CD4-positive, CD25-positive, alpha-beta regulatory T cell (primary cell): ENCODE measurements at regions not wholly inside any gene's neighbourhood (a gene's known extent, or its start where the extent isn't known, plus 50 kb on each side); places are given as distances from the start of the nearest gene placed in this dataset.
"Not testable (repeated sequence)": the region's sequence is repeated elsewhere in the genome, so short reads cannot be mapped to it uniquely, and the experiment has no call there.

Experiments used
- ATAC-seq, 2 donors: fragments of 150-1000 bp; cut with Tn5 transposase; one replicate each; pipeline ENCODE4 v1.10.0; 2021; ENCODE audit warnings: low read depth in 2 of 2, moderate number of reproducible peaks in 2 of 2, moderate library complexity in 1 of 2
- DNase-seq, 3 donors: peaks; one replicate each; pipeline versions ENCODE4 v3.0.0 to v3.0.0-alpha.2; 2012 to 2022; ENCODE audit warnings: mixed read lengths in 1 of 3
- H3K27ac ChIP-seq: one replicate; pipeline ENCODE4 v1.7.0; 2013; ENCODE audit warnings: mild to moderate bottlenecking, low read length; ENCODE audit not compliant: insufficient read depth, poor library complexity, severe bottlenecking
- H3K27me3 ChIP-seq: one replicate; pipeline ENCODE4 v1.7.0; 2013; ENCODE audit warnings: low read length; ENCODE audit not compliant: control insufficient read depth, insufficient read depth
- H3K36me3 ChIP-seq: one replicate; pipeline ENCODE4 v1.7.0; 2013; ENCODE audit warnings: mild to moderate bottlenecking, low read length, moderate library complexity; ENCODE audit not compliant: control insufficient read depth, insufficient read depth
- H3K4me1 ChIP-seq: 2 replicates; pipeline ENCODE4 v1.7.0; 2013; ENCODE audit warnings: mild to moderate bottlenecking, low read length; ENCODE audit not compliant: insufficient read depth, control insufficient read depth, poor library complexity, severe bottlenecking
- H3K4me3 ChIP-seq: one replicate; pipeline ENCODE4 v1.7.0; 2013; ENCODE audit warnings: low read depth, mild to moderate bottlenecking, low read length, moderate library complexity
- H3K9me3 ChIP-seq, 2 experiments: 1 replicate in 1 of 2; 2 replicates in 1 of 2; pipeline ENCODE4 v1.7.0; 2013; ENCODE audit warnings: low read length in 2 of 2, mild to moderate bottlenecking in 1 of 2, moderate library complexity in 1 of 2; ENCODE audit not compliant: control insufficient read depth in 2 of 2
- H3K27ac Mint-ChIP-seq, 3 donors: one replicate each; pipeline ENCODE4 v1.8.0; 2020 to 2022; ENCODE audit warnings: mild to moderate bottlenecking in 3 of 3, mixed read lengths in 3 of 3, moderate library complexity in 2 of 3
- H3K27me3 Mint-ChIP-seq: one replicate; pipeline ENCODE4 v1.8.0; 2022; ENCODE audit warnings: mild to moderate bottlenecking, mixed read lengths
- H3K36me3 Mint-ChIP-seq: one replicate; pipeline ENCODE4 v1.8.0; 2020; ENCODE audit warnings: mixed read lengths
- H3K4me1 Mint-ChIP-seq, 4 donors: one replicate each; pipeline ENCODE4 v1.8.0; 2020 to 2022; ENCODE audit warnings: mixed read lengths in 4 of 4, mild to moderate bottlenecking in 1 of 4
- H3K4me3 Mint-ChIP-seq, 4 donors: one replicate each; pipeline ENCODE4 v1.8.0; 2020 to 2022; ENCODE audit warnings: mild to moderate bottlenecking in 4 of 4, mixed read lengths in 4 of 4, moderate library complexity in 3 of 4
- H3K9me3 Mint-ChIP-seq, 7 donors: one replicate each; pipeline ENCODE4 v1.8.0; 2020 to 2022; ENCODE audit warnings: mixed read lengths in 7 of 7, mild to moderate bottlenecking in 3 of 7, moderate library complexity in 2 of 7

DNA sequence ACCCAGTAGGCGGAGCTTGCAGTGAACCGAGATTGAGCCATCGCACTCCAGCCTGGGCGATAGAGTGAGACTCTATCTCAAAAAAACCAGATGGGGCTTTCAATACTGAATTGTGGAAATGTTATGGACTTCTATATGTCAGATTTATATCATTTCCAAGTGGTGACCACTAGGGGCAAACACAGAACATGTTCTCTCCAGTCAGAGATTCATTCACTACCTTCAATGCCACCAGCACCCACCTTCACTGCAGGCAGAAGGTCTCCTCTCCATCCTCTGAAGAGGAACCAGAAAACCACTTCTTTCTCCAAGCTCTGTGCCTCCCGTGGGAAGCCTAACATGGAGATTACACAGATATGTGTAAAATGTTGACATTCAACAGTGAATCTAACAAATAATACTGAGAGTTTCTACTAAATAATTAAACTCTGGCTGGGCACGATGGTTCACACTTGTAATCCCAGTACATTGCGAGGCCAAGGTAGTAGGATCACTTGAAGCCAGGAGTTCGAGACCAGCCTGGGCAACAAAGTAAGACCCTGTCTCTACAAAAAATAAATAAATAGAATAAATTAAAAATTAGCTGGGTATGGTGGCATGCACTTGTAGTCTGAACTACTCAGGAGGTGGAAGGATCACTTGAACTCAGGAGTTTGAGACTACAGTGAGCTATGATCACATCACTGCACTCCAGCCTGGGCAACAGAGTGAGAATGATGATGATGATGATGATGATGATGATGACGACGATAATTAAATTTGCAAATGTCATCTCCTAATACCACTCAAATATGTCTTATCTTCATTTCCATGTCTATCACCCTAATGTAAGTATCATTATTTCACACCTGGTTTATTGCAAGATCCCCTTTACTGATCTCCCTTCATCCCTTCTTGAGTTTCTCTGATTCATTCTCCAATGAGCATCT is 151.1 kb downstream of the ZNF281 start:
- peaks cover 0 to 2% (median 0%) of the 10 kb centered on the region in 4 donors for H3K4me1 Mint-ChIP-seq
- H3K9me3 Mint-ChIP-seq: peaks cover 0 to 2% (median 0%) of the 10 kb centered on the region in 7 donors
- Histone ChIP-seq H3K9me3 (no peaks in the 10 kb centered on the region), H3K4me3 (no peak overlapping the region), H3K36me3 (no peaks in the 10 kb centered on the region), H3K4me1 (no peaks in the 10 kb centered on the region), H3K27ac (no peak overlapping the region), H3K27me3 (no peaks in the 10 kb centered on the region)
- no peaks in the 10 kb centered on the region for H3K36me3 Mint-ChIP-seq
- no peak overlapping the region for H3K27ac Mint-ChIP-seq
- peaks cover 4% of the 10 kb centered on the region for H3K27me3 Mint-ChIP-seq
- no peak overlapping the region for H3K4me3 Mint-ChIP-seq
- peak in 2 of 3 donors; percentile 14 to 54 for DNase-seq
- no peak for ATAC-seq

DNA sequence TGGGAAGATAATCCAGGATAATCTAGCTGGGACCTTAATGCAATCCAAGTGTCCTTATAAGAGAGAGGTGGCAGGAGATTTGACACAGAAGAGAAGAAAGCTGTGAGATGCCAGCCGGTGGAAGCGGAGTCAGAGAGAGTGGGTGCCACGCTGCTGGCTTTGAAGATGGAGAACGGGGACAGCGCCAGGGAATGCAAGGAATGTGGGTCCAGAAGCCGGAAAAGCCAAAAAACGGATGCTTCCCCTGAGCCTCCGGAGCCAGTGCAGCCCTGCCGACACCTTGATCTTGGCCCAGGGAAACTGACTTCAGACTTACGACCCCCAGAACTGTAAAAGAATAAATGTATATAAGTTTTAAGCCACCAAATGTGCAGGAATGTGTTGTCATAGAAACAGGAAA is 152.6 kb downstream of the ZNF281 start:
- Histone ChIP-seq H3K36me3 (no peaks in the 10 kb centered on the region), H3K27me3 (no peaks in the 10 kb centered on the region), H3K4me1 (no peaks in the 10 kb centered on the region), H3K4me3 (no peak overlapping the region), H3K9me3 (no peaks in the 10 kb centered on the region), H3K27ac (no peak overlapping the region)
- no peaks in the 10 kb centered on the region for H3K36me3 Mint-ChIP-seq
- H3K9me3 Mint-ChIP-seq: no peaks in the 10 kb centered on the region
- H3K4me3 Mint-ChIP-seq: no peak overlapping the region
- DNase-seq (no peak), ATAC-seq (no peak)
- peaks cover 0 to 2% (median 0%) of the 10 kb centered on the region in 4 donors for H3K4me1 Mint-ChIP-seq
- peaks cover 4% of the 10 kb centered on the region for H3K27me3 Mint-ChIP-seq
- no peak overlapping the region for H3K27ac Mint-ChIP-seq

DNA sequence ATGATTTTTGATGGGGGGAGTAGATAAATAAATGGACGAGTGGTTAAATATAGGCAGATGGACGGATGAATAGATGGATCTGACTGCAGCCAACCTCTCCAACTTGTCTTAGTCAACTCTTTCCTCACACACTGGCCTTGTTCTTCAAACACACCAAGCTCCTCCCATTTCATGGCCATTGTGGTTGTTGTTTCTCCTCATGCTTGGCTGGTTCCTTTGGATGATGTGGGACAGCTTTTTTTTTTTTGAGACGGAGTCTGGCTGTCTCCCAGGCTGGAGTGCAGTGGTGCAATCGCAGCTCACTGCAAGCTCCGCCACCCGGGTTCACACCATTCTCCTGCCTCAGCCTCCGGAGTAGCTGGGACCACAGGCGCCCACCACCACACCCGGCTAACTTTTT is 155.2 kb downstream of the ZNF281 start:
- not testable (repeated sequence) for H3K4me1 ChIP-seq, DNase-seq, H3K9me3 ChIP-seq, H3K27me3 ChIP-seq, H3K27ac Mint-ChIP-seq, H3K27ac ChIP-seq, ATAC-seq, H3K9me3 Mint-ChIP-seq, H3K36me3 Mint-ChIP-seq, H3K4me3 Mint-ChIP-seq, H3K4me3 ChIP-seq, H3K4me1 Mint-ChIP-seq, H3K36me3 ChIP-seq
- H3K27me3 Mint-ChIP-seq: peaks cover 18% of the 10 kb centered on the region

DNA sequence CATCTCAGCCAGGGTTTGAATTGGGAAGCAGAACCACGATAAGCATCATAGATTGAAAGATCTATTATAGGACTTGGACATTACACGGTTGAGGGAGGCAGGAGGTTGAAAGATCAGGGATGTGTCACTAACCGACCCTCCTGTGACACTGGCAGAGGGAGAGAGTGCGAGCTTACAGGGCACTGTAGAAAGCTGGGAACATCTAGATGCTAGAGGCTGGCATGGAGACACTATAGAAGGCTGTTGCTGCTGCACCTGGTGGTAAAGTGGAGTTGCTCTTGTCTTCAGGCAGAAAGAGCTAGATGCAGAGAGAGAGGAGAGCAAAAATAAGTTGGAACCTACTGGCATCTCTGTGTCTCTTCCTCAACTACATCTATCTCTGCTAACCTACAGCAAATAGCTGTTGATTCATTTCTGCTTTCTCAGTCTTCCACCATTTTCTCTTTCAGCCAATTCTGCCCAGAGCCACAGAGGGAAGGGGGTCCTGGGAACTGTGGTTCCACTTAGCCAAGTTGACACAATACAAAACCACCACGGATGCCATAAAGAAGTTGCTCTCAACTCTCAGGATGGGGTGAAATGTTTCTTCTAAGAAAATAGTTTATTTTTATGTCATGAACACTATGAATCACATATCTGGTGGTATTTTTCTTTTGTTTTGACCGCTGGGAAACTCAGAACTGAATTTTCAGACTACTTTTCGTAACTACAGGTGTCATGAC is 155.9 kb downstream of the ZNF281 start:
- Mint-ChIP-seq H3K27ac (no peak overlapping the region), H3K9me3 (peaks cover 0 to 2% (median 0%) of the 10 kb centered on the region in 7 donors), H3K27me3 (peaks cover 18% of the 10 kb centered on the region), H3K4me1 (peaks cover 0 to 2% (median 0%) of the 10 kb centered on the region in 4 donors), H3K4me3 (no peak overlapping the region), H3K36me3 (no peaks in the 10 kb centered on the region)
- DNase-seq (peak in 1 of 3 donors; percentile 9), ATAC-seq (no peak)
- Histone ChIP-seq H3K9me3 (no peaks in the 10 kb centered on the region), H3K27me3 (no peaks in the 10 kb centered on the region), H3K36me3 (no peaks in the 10 kb centered on the region), H3K4me1 (no peaks in the 10 kb centered on the region), H3K4me3 (no peak overlapping the region), H3K27ac (no peak overlapping the region)

DNA sequence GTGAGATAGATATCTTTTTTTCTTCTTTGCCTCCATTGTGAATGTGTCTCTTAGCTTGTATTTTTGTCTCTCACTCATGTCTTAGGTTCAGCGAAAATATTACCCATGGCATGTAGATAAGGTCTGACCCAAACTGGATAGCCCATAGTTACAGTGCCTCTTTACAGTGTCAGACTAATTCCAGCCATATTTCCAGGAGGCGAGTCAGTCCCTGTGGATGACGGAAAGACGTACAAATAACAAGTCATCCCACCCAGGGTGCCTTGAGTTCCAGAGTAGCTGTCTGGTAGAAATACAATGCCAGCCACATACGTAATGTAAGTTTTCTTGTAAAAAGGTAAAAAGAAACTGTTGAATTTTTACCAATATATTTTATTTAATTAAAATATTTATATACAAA is 157.3 kb downstream of the ZNF281 start:
- no peaks in the 10 kb centered on the region for H3K36me3 Mint-ChIP-seq
- H3K27me3 Mint-ChIP-seq: peaks cover 30% of the 10 kb centered on the region
- H3K4me1 ChIP-seq: no peaks in the 10 kb centered on the region
- H3K36me3 ChIP-seq: no peaks in the 10 kb centered on the region
- no peaks in the 10 kb centered on the region for H3K9me3 ChIP-seq
- no peak overlapping the region for H3K4me3 ChIP-seq
- no peak for DNase-seq
- no peak for ATAC-seq
- peaks cover 10% of the 10 kb centered on the region for H3K27me3 ChIP-seq
- peaks cover 0 to 2% (median 0%) of the 10 kb centered on the region in 7 donors for H3K9me3 Mint-ChIP-seq
- H3K4me1 Mint-ChIP-seq: peaks cover 0 to 2% (median 0%) of the 10 kb centered on the region in 4 donors
- H3K4me3 Mint-ChIP-seq: no peak overlapping the region
- H3K27ac Mint-ChIP-seq: no peak overlapping the region
- no peak overlapping the region for H3K27ac ChIP-seq

DNA sequence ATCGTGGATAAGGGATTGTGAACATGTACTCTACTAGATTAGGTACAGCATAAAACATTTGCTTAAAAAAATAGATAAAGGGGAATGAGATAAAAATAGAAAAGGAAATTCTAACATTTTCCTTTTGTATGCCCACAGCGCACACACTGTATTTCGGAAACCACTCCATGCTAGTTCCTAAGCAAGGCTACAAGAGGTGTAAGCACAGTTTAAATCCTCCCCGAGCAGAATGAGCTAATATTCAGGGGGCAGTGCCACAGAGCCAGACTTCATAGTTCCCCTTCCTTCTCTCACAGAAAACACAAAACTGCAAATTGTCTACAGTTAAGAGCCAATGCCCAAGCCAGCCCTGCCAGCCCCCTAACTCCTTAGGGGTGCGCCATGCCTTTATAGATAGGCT is 159.4 kb downstream of the ZNF281 start:
- DNase-seq (no peak), ATAC-seq (no peak)
- Mint-ChIP-seq H3K4me1 (peaks cover 0 to 7% (median 0%) of the 10 kb centered on the region in 4 donors), H3K27me3 (peaks cover 37% of the 10 kb centered on the region), H3K4me3 (no peak overlapping the region), H3K36me3 (no peaks in the 10 kb centered on the region), H3K9me3 (peaks cover 0 to 2% (median 0%) of the 10 kb centered on the region in 7 donors), H3K27ac (no peak overlapping the region)
- Histone ChIP-seq H3K4me3 (no peak overlapping the region), H3K36me3 (no peaks in the 10 kb centered on the region), H3K27me3 (peaks cover 23% of the 10 kb centered on the region), H3K27ac (no peak overlapping the region), H3K4me1 (no peaks in the 10 kb centered on the region), H3K9me3 (no peaks in the 10 kb centered on the region)

DNA sequence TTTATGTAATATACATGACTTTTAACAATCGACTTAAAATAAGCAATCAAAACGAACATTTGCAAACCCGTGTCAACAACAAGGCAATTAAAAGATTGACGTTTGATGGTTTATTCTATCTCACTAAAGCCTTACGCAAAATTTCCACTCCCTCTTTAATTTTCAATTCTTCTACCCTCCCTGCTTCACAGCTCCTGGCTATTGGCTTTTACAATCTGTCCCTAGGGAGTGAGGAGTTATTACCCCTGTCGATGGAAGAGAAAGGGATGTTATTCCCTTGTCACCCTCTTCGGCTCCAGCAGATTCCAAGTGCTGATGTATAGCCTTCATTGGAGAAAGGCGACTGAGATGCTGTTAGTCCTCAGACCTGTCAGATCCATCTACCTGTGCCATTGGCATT is 161.3 kb downstream of the ZNF281 start:
- DNase-seq (no peak), ATAC-seq (no peak)
- H3K4me1 Mint-ChIP-seq: peaks cover 0 to 5% (median 0%) of the 10 kb centered on the region in 4 donors
- Histone ChIP-seq H3K36me3 (no peaks in the 10 kb centered on the region), H3K4me3 (no peak overlapping the region), H3K9me3 (no peaks in the 10 kb centered on the region), H3K4me1 (no peaks in the 10 kb centered on the region), H3K27me3 (peaks cover 32% of the 10 kb centered on the region), H3K27ac (no peak overlapping the region)
- H3K27me3 Mint-ChIP-seq: peaks cover 52% of the 10 kb centered on the region
- peaks cover 0 to 2% (median 0%) of the 10 kb centered on the region in 7 donors for H3K9me3 Mint-ChIP-seq
- no peak overlapping the region for H3K4me3 Mint-ChIP-seq
- no peak overlapping the region for H3K27ac Mint-ChIP-seq
- no peaks in the 10 kb centered on the region for H3K36me3 Mint-ChIP-seq
